ENCODE measurements at regions not wholly inside any gene's neighbourhood (a gene's known extent, or its start where the extent isn't known, plus 50 kb on each side); places are given as distances from the start of the nearest gene placed in this dataset.

- TF ChIP-seq EP300 (IDR thresholded peaks at IDR 0.05; ENCODE audit: borderline replicate concordance) = no peak
- no peak for TF ChIP-seq NFIC (IDR thresholded peaks at IDR 0.05)
- TF ChIP-seq TAF1 (IDR thresholded peaks at IDR 0.05; ENCODE audit: low read depth) = no peak
- no peak for TF ChIP-seq USF1 (IDR thresholded peaks at IDR 0.05)
- no peak for TF ChIP-seq REST (IDR thresholded peaks at IDR 0.05; ENCODE audit: low read depth)
- no peak for TF ChIP-seq YY1 (IDR thresholded peaks at IDR 0.05; ENCODE audit: low read depth)
- no peak for TF ChIP-seq EGR1 (IDR thresholded peaks at IDR 0.05)
- TF ChIP-seq RAD21 (IDR thresholded peaks at IDR 0.05; ENCODE audit: low read depth) = no peak
- no peak for TF ChIP-seq ZBTB7A (IDR thresholded peaks at IDR 0.05; ENCODE audit: low read depth)
- TF ChIP-seq CEBPB (IDR thresholded peaks at IDR 0.05) = no peak
- TF ChIP-seq MAX (IDR thresholded peaks at IDR 0.05) = no peak
- TF ChIP-seq TEAD4 (IDR thresholded peaks at IDR 0.05) = no peak
- TF ChIP-seq FOXM1 (IDR thresholded peaks at IDR 0.05; ENCODE audit: borderline replicate concordance, low read depth) = no peak
- no peak for TF ChIP-seq TCF12 (IDR thresholded peaks at IDR 0.05; ENCODE audit: low read depth)
- TF ChIP-seq CREB1 (IDR thresholded peaks at IDR 0.05; ENCODE audit: low read depth) = no peak
Measured at GRCh38 chrX:38868321-38868720, 67.1 kb downstream of the MID1IP1 start.

- TF ChIP-seq REST (IDR thresholded peaks at IDR 0.05; ENCODE audit: low read depth) = no peak
- no peak for TF ChIP-seq FOXM1 (IDR thresholded peaks at IDR 0.05; ENCODE audit: borderline replicate concordance, low read depth)
- no peak for TF ChIP-seq EP300 (IDR thresholded peaks at IDR 0.05; ENCODE audit: borderline replicate concordance)
- TF ChIP-seq YY1 (IDR thresholded peaks at IDR 0.05; ENCODE audit: low read depth) = no peak
- TF ChIP-seq CREB1 (IDR thresholded peaks at IDR 0.05; ENCODE audit: low read depth) = no peak
- no peak for TF ChIP-seq EGR1 (IDR thresholded peaks at IDR 0.05)
- TF ChIP-seq TAF1 (IDR thresholded peaks at IDR 0.05; ENCODE audit: low read depth) = no peak
- no peak for TF ChIP-seq USF1 (IDR thresholded peaks at IDR 0.05)
- TF ChIP-seq CEBPB (IDR thresholded peaks at IDR 0.05) = no peak
- no peak for TF ChIP-seq TEAD4 (IDR thresholded peaks at IDR 0.05)
- no peak for TF ChIP-seq ZBTB7A (IDR thresholded peaks at IDR 0.05; ENCODE audit: low read depth)
- TF ChIP-seq MAX (IDR thresholded peaks at IDR 0.05) = no peak
- no peak for TF ChIP-seq RAD21 (IDR thresholded peaks at IDR 0.05; ENCODE audit: low read depth)
- no peak for TF ChIP-seq TCF12 (IDR thresholded peaks at IDR 0.05; ENCODE audit: low read depth)
- no peak for TF ChIP-seq NFIC (IDR thresholded peaks at IDR 0.05)
Measured at GRCh38 chrX:38868941-38869401, 67.7 kb downstream of the MID1IP1 start.

- TF ChIP-seq REST (IDR thresholded peaks at IDR 0.05; ENCODE audit: low read depth) (no peak), CREB1 (IDR thresholded peaks at IDR 0.05; ENCODE audit: low read depth) (no peak), CEBPB (IDR thresholded peaks at IDR 0.05) (no peak), RAD21 (IDR thresholded peaks at IDR 0.05; ENCODE audit: low read depth) (no peak), TEAD4 (IDR thresholded peaks at IDR 0.05) (no peak), TCF12 (IDR thresholded peaks at IDR 0.05; ENCODE audit: low read depth) (no peak), EGR1 (IDR thresholded peaks at IDR 0.05) (no peak), EP300 (IDR thresholded peaks at IDR 0.05; ENCODE audit: borderline replicate concordance) (no peak), TAF1 (IDR thresholded peaks at IDR 0.05; ENCODE audit: low read depth) (no peak), ZBTB7A (IDR thresholded peaks at IDR 0.05; ENCODE audit: low read depth) (no peak), USF1 (IDR thresholded peaks at IDR 0.05) (no peak)
Measured at GRCh38 chrX:38870361-38870895, 69.2 kb downstream of the MID1IP1 start.

Data from Ishikawa (cell line).